ENCODE measurements at regions not wholly inside any gene's neighbourhood (a gene's known extent, or its start where the extent isn't known, plus 50 kb on each side); places are given as distances from the start of the nearest gene placed in this dataset.

DNA sequence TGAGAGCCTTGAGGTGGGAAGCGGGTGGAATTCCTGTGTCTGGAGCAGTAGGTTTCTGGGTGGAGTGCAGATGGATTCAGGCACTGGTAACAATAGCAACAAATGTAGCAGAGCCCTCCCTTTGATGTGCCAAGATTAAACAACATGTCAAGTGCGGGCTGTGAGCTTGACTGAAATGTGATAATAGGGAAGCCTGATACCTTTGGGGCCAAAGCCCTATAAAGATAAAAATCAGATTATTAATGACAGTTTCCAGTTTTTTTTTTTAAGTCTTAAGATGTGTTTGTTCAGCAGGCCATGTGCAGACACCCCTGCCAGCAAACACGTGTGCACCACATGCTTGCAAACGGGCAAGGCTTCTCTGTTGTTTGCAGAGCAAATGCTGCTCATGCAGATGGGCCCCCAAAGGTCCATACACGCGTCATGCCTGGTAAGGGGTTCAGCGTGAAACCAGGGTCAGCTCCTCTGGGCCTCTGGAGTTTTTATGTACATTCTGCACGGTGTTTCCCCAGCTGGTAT is 193.2 kb downstream of the GADD45G start:
- Histone ChIP-seq H3K27ac (ENCODE audit: low read depth in 2 of 2, low read length in 1 of 2) (no peak overlapping the region), H3K9ac (no peak overlapping the region), H3K4me2 (no peak overlapping the region), H3K27me3 (ENCODE audit: insufficient read depth) (no peaks in the 10 kb centered on the region), H3K79me2 (ENCODE audit: insufficient read depth) (no peaks in the 10 kb centered on the region), H4K20me1 (ENCODE audit: insufficient read depth) (no peaks in the 10 kb centered on the region), H3K4me1 (ENCODE audit: control insufficient read depth in 1 of 2, insufficient read depth in 2 of 2, low read depth in 1 of 2, low read length in 1 of 2) (peaks cover 0 to 34% of the 10 kb centered on the region in 2 experiments; a peak in 1 of 4 replicates), H3K36me3 (replicated peaks in 1 of 2; ENCODE audit: control insufficient read depth in 1 of 2, insufficient read depth in 2 of 2, low read length in 1 of 2) (no peaks in the 10 kb centered on the region), H3K9me3 (no peaks in the 10 kb centered on the region), H2AFZ (ENCODE audit: low read depth) (no peak overlapping the region), H3F3A (replicated peaks; ENCODE audit: insufficient read depth) (no peaks in the 10 kb centered on the region), H3K9me2 (no peaks in the 10 kb centered on the region), H3K4me3 (ENCODE audit: low read depth in 2 of 2, low read length in 1 of 2) (no peak overlapping the region)
- TF ChIP-seq RFX5 (IDR thresholded peaks at IDR 0.05; ENCODE audit: low read length) = no peak
- TF ChIP-seq, protein P1, sequence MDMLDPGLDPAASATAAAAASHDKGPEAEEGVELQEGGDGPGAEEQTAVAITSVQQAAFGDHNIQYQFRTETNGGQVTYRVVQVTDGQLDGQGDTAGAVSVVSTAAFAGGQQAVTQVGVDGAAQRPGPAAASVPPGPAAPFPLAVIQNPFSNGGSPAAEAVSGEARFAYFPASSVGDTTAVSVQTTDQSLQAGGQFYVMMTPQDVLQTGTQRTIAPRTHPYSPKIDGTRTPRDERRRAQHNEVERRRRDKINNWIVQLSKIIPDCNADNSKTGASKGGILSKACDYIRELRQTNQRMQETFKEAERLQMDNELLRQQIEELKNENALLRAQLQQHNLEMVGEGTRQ (IDR thresholded peaks at IDR 0.05; ENCODE audit: borderline replicate concordance, low read depth, low read length) = no peak
- TF ChIP-seq SIN3A (IDR thresholded peaks at IDR 0.05; ENCODE audit: borderline replicate concordance, low read depth, low read length) = no peak
- TF ChIP-seq TAF1 (IDR thresholded peaks at IDR 0.05; ENCODE audit: borderline replicate concordance, low read depth, low read length) = no peak
- no peak for TF ChIP-seq RAD21 (IDR thresholded peaks at IDR 0.05; ENCODE audit: low read length)
- no peak for TF ChIP-seq PBX3 (IDR thresholded peaks at IDR 0.05)
- peak; percentile 94 for TF ChIP-seq MXI1 (IDR thresholded peaks at IDR 0.05; ENCODE audit: low read depth, low read length)
- peak; percentile 61 for TF ChIP-seq GATA2 (CRISPR knock-in tag; IDR thresholded peaks at IDR 0.05)
- no peak for TF ChIP-seq MAX (IDR thresholded peaks at IDR 0.05; ENCODE audit: low read depth)
- peak; percentile 65; the same call in 1 of the 2 replicates for TF ChIP-seq RCOR1 (IDR thresholded peaks at IDR 0.05; ENCODE audit: low read length)
- TF ChIP-seq, protein P2, sequence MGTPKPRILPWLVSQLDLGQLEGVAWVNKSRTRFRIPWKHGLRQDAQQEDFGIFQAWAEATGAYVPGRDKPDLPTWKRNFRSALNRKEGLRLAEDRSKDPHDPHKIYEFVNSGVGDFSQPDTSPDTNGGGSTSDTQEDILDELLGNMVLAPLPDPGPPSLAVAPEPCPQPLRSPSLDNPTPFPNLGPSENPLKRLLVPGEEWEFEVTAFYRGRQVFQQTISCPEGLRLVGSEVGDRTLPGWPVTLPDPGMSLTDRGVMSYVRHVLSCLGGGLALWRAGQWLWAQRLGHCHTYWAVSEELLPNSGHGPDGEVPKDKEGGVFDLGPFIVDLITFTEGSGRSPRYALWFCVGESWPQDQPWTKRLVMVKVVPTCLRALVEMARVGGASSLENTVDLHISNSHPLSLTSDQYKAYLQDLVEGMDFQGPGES (IDR thresholded peaks at IDR 0.05; ENCODE audit: low read depth, low read length) = no peak
- TF ChIP-seq EZH2phosphoT487 (IDR thresholded peaks at IDR 0.05; ENCODE audit: borderline replicate concordance, low read depth) = no peak
- TF ChIP-seq GABPA (IDR thresholded peaks at IDR 0.05; ENCODE audit: low read depth) = no peak
- peak; percentile 30 for TF ChIP-seq CHD2 (IDR thresholded peaks at IDR 0.05; ENCODE audit: low read length, partially characterized antibody)
- TF ChIP-seq EP300 (IDR thresholded peaks at IDR 0.05; ENCODE audit: borderline replicate concordance in 1 of 2, low read depth in 1 of 2, low read length in 1 of 2) = peak in 1 of 2 experiments; percentile 55; a peak in 1 of 4 replicates
- TF ChIP-seq CTCF (IDR thresholded peaks at IDR 0.05) = no peak
- 43% methylated on average over 6 of the region's 8 CpGs for WGBS (ENCODE audit: low lambda C conversion rate)
- peak; percentile 46 for DNase-seq
- POLR2A ChIA-PET = interaction anchor here (0.6 kb wide), 1 partner anchor 52 kb away, joined by 4 read pairs; no protein-coding TSS in a partner anchor
- CTCF ChIA-PET = interaction anchor here (0.9 to 2.6 kb wide), 4 partner anchors 13 to 302 kb away, joined by 3 to 11 read pairs (median 6); no protein-coding TSS in a partner anchor

Data from SK-N-SH (cell line).